Lung (tissue), 11 donors: ENCODE measurements at regions not wholly inside any gene's neighbourhood (a gene's known extent, or its start where the extent isn't known, plus 50 kb on each side); places are given as distances from the start of the nearest gene placed in this dataset.

Experiments
- ATAC-seq: fragments of 200-7000 bp; cut with Tn5 transposase; one replicate; pipeline ENCODE4 v1.9.1; 2020; ENCODE audit warnings: moderate number of reproducible peaks; ENCODE audit not compliant: insufficient read depth, low FRiP score
- DNase-seq, 3 donors: peaks; one replicate each; pipeline ENCODE4 v3.0.0-alpha.2; 2013 to 2017
- H3K27ac ChIP-seq, 2 donors: one replicate each; pipeline ENCODE4 v1.5.1; 2013; ENCODE audit warnings: mild to moderate bottlenecking in 2 of 2, moderate library complexity in 2 of 2, control low read depth in 1 of 2, inconsistent platforms in 1 of 2, low read depth in 1 of 2, low read length in 1 of 2
- H3K27me3 ChIP-seq, 3 donors: one replicate each; pipeline ENCODE4 v1.5.1; 2013; ENCODE audit warnings: low read length in 2 of 3; ENCODE audit not compliant: control insufficient read depth in 3 of 3, insufficient read depth in 3 of 3
- H3K36me3 ChIP-seq, 4 donors: one replicate each; pipeline ENCODE4 v1.5.1; 2013; ENCODE audit warnings: low read length in 4 of 4, mild to moderate bottlenecking in 1 of 4, moderate library complexity in 1 of 4; ENCODE audit not compliant: control insufficient read depth in 4 of 4, insufficient read depth in 4 of 4
- H3K4me1 ChIP-seq, 5 donors: one replicate each; pipeline ENCODE4 v1.5.1; 2013; ENCODE audit warnings: low read length in 5 of 5, mild to moderate bottlenecking in 2 of 5, moderate library complexity in 1 of 5; ENCODE audit not compliant: control insufficient read depth in 5 of 5, insufficient read depth in 5 of 5
- H3K4me3 ChIP-seq: one replicate; pipeline ENCODE4 v1.5.1; 2013; ENCODE audit warnings: mild to moderate bottlenecking, control low read depth, moderate library complexity
- H3K9ac ChIP-seq, 2 donors: one replicate each; pipeline ENCODE4 v1.5.1; 2013; ENCODE audit warnings: low read length in 2 of 2, control low read depth in 1 of 2; ENCODE audit not compliant: insufficient read depth in 1 of 2
- H3K9me3 ChIP-seq, 4 donors: one replicate each; pipeline ENCODE4 v1.5.1; 2013; ENCODE audit warnings: low read length in 3 of 4, mild to moderate bottlenecking in 1 of 4, moderate library complexity in 1 of 4; ENCODE audit not compliant: control insufficient read depth in 4 of 4, insufficient read depth in 3 of 4
- CTCF ChIP-seq: IDR thresholded peaks from 2 replicates; pipeline ENCODE4 v1.5.1; 2012; ENCODE audit warnings: mild to moderate bottlenecking; ENCODE audit errors: control extremely low read depth, extremely low read depth
- WGBS, 2 donors: extraction: QIAGEN DNeasy Blood & Tissue Kit; methylation state at CpG; one replicate each; pipeline ENCODE4 v1.1.7; 2013; 5-methylcytosine and 5-hydroxymethylcytosine counted together
- donor health status: control.
- donor health status: control.
- donor health status: Bipolar disorder and iron deficiency.
- donor health status: healthy.
- donor health status: DM: yes; HTN: yes; CAD: no.

DNA sequence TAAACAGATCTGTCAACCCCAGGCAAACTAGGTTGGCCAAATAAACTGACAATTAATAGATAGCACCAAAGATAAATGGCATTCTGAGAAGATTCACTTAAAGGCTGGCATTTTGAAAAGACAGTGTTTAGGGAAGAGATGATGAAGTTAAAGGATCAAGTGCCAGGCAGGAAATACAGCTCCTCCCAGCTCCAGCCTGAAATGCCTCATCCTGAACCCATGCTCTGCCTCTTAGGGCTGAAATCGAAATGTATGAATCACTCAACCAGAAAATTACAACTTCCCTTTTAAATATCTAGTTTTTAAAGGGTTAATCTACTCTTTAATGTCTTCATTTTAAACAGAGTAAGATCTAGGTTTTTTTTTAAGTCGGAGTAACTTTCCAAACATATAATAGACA lies 171.2 kb upstream of the UBL3 start:
- ATAC-seq (no peak), DNase-seq (no peak)
- H3K27me3 ChIP-seq = peaks cover 0 to 2% (median 0%) of the 10 kb centered on the region in 3 donors
- H3K9me3 ChIP-seq = peaks cover 0 to 2% (median 0%) of the 10 kb centered on the region in 4 donors
- no peak overlapping the region for H3K4me3 ChIP-seq
- no peak for TF ChIP-seq CTCF
- H3K27ac ChIP-seq = no peak overlapping the region
- 72 to 75% methylated on average over 2 of the region's 2 CpGs for WGBS, 2 donors
- no peak overlapping the region for H3K9ac ChIP-seq
- H3K36me3 ChIP-seq = no peaks in the 10 kb centered on the region
- no peaks in the 10 kb centered on the region for H3K4me1 ChIP-seq

DNA sequence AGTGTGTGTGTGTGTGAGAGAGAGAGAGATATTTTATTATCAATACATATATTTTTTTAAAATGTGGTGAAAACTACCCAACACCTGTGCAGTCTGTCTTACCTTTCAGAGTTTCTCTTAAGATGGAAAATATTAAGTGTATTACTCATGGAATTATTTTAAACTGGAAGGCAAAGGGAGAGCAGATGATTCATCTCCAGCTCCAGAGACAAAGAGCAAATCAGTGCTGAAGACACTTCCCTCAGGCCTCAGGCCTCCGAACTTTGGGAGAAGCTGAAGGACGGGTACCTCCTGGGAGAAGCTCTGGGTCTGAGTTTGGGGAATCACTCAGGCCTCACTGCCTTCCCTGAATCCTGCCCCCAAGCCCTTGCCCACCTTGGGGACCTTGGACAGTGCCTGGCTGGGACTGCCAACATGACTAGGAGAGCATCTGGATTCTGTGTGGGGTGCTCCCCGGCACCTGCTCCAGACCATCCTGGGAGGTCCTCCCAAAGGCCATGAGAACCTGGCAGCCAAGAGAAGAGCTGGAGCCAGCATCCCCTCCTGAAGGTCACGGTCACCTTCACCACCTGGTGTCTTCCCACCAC lies 170.4 kb upstream of the UBL3 start:
- no peak overlapping the region for H3K27ac ChIP-seq
- no peak overlapping the region for H3K9ac ChIP-seq
- no peak for TF ChIP-seq CTCF
- no peak overlapping the region for H3K4me3 ChIP-seq
- peaks cover 0 to 2% (median 0%) of the 10 kb centered on the region in 4 donors for H3K9me3 ChIP-seq
- H3K27me3 ChIP-seq = peaks cover 0 to 2% (median 0%) of the 10 kb centered on the region in 3 donors
- DNase-seq (no peak), ATAC-seq (no peak)
- H3K4me1 ChIP-seq = no peaks in the 10 kb centered on the region
- no peaks in the 10 kb centered on the region for H3K36me3 ChIP-seq
- 88 to 96% methylated on average over 4 of the region's 4 CpGs for WGBS, 2 donors

DNA sequence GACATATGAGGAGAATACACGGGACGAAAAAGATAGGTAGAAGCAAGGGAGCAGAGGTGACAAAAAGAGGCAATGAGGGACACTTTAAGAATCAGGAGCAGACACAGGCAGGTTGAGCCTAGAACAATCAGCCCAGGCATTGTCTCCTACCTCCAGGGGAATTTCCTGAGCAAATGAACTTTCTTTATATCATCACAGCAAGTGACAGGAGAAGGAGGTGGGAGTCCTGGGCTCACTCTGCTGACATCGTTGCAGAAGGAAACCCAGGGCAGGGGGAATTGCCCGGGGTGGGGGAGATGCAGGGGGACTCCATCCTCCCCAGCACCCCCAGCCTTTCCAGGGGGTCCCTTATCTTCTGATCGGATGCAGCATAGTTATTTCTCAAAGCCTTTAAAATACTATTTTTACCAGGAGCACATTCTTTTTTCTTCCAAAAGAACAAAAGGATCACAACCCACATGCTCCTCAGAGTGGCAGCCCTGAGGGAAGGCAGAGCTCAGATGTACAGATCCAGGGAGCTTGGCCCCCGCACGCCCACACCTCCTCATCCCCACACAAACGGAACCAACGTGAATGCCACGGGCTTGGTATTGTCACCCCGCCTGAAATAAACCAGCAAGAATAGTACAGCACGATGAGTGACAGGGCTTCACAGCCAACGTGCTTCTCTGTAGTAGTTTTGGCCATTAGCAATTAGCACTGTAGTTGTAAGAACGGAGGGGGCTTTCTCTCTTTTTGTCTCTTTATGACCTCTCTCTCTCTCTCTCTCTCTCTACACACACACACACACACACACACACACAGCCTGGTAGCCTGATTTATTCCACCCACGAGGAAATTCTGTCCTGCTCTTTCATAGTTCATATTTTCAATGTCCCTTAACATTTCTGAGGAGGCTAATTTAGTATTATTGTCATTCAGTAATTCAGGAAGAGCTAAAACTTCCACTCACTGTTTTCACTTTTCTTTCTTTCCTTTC lies 169.5 kb upstream of the UBL3 start:
- Histone ChIP-seq H3K4me1 (no peaks in the 10 kb centered on the region), H3K36me3 (no peaks in the 10 kb centered on the region), H3K27me3 (peaks cover 0 to 2% (median under 1%) of the 10 kb centered on the region in 3 donors), H3K27ac (no peak overlapping the region), H3K4me3 (no peak overlapping the region), H3K9ac (no peak overlapping the region), H3K9me3 (peaks cover 0 to 2% (median 0%) of the 10 kb centered on the region in 4 donors)
- ATAC-seq = no peak
- DNase-seq = no peak
- whole genome bisulfite sequencing, 2 donors = 62 to 75% methylated on average over 15 of the region's 15 CpGs
- no peak for TF ChIP-seq CTCF
